Heart right ventricle (tissue), 16 donors: ENCODE measurements at regions not wholly inside any gene's neighbourhood (a gene's known extent, or its start where the extent isn't known, plus 50 kb on each side); places are given as distances from the start of the nearest gene placed in this dataset.
"Not testable (repeated sequence)": the region's sequence is repeated elsewhere in the genome, so short reads cannot be mapped to it uniquely, and the experiment has no call there.

Source experiments
- ATAC-seq, 8 donors: fragments of 200-7000 bp; cut with Tn5 transposase; one replicate each; pipeline ENCODE4 v1.9.1; 2020; ENCODE audit warnings: mild to moderate bottlenecking in 8 of 8, moderate library complexity in 8 of 8, moderate number of reproducible peaks in 1 of 8
- DNase-seq, 2 donors: peaks; one replicate each; pipeline ENCODE4 v3.0.0-alpha.2; 2020
- H3K27ac ChIP-seq, 10 donors: fragments of 200-600 bp; sonication (generic) in 2 of 10; one replicate each; pipeline versions ENCODE4 v1.5.0 to v1.8.0; 2020 to 2022; ENCODE audit warnings: mild to moderate bottlenecking in 3 of 10
- H3K27me3 ChIP-seq, 7 donors: fragments of 200-600 bp; one replicate each; pipeline ENCODE4 v1.8.0; 2021 to 2022; ENCODE audit warnings: mild to moderate bottlenecking in 2 of 7
- H3K36me3 ChIP-seq, 9 donors: fragments of 200-600 bp; sonication (generic) in 1 of 9; one replicate each; pipeline versions ENCODE4 v1.5.0 to v1.8.0; 2020 to 2022; ENCODE audit warnings: mild to moderate bottlenecking in 2 of 9
- H3K4me1 ChIP-seq, 9 donors: fragments of 200-600 bp; sonication (generic) in 1 of 9; one replicate each; pipeline versions ENCODE4 v1.5.0 to v1.8.0; 2020 to 2022; ENCODE audit warnings: mild to moderate bottlenecking in 4 of 9
- H3K4me3 ChIP-seq, 10 donors: fragments of 200-600 bp; sonication (generic) in 2 of 10; one replicate each; pipeline versions ENCODE4 v1.5.0 to v1.8.0; 2020 to 2022; ENCODE audit warnings: mild to moderate bottlenecking in 7 of 10, moderate library complexity in 2 of 10
- H3K9me3 ChIP-seq, 11 donors: fragments of 200-600 bp in 10 of 11; sonication (generic) in 2 of 11; one replicate each; pipeline versions ENCODE4 v1.5.0 to v1.8.0; 2013 to 2022; ENCODE audit warnings: mild to moderate bottlenecking in 2 of 11, control low read depth in 1 of 11, moderate library complexity in 1 of 11
- WGBS, 2 donors: extraction: QIAGEN DNeasy Blood & Tissue Kit; methylation state at CpG; one replicate each; pipeline ENCODE4 v1.1.7; 2013; ENCODE audit warnings: inconsistent platforms in 1 of 2; 5-methylcytosine and 5-hydroxymethylcytosine counted together
- intact Hi-C, 10 donors: fragments of 100-400 bp; cut with DNase I; formaldehyde crosslinking; loops; one replicate each; pipeline versions ENCODE4 v1.11.1 to v1.14.2; 2022
- TF ChIP-seq, protein P1 (sequence below), 9 donors: fragments of 200-600 bp; sonication (generic) in 2 of 9; IDR thresholded peaks; one replicate each; pipeline versions ENCODE4 v1.5.0 to v1.8.0; 2021 to 2022; ENCODE audit warnings: antibody characterized with exemption in 9 of 9, mild to moderate bottlenecking in 5 of 9, moderate library complexity in 1 of 9
- donor health status: Arrhythmogenic right ventricular cardiomyopathy.
- donor health status: ischemic (EF 13 %, LVEDD 7.1; RV severe dilation, severe dysfunction).
- donor health status: healthy with polysubstance abuse.
- donor health status: DM: no; HTN: yes; CAD: no.
- donor health status: DM: no; HTN: no; CAD: no.
- donor health status: ischemic (EF 25% LVEDD 6.9; RV normal size, moderate dysfunction).
- donor health status: ischemic (EF 25% LVEDD 5.7; RV mildly dilated, moderate dysfunction).
- donor health status: healthy.
- donor health status: DM: yes; HTN: yes; CAD: no.
- donor health status: Ischemic cardiomyopathy.
- donor health status: ischemic (EF 35%, LVEDD 5.7; RV mildly dilated, moderate dysfunction).
- donor health status: nonischemic (EF 11% LVEDD 7.7; RV severe dilation, severe dysfunction).
- donor health status: DM: yes; HTN: yes; CAD: no.
- donor health status: PGD.
- donor health status: ischemic (EF 29% LVEDD 5.4; RV normal size, mild dysfunction).
- donor health status: nonischemic (EF 23%, LVEDD 6.1; RV moderate dilation, normal function).

- H3K9me3 ChIP-seq = peaks cover 0 to 15% (median 5%) of the 10 kb centered on the region in 11 donors
- intact Hi-C loops = no loop called here
- 86 to 88% methylated on average over 5 of the region's 5 CpGs for WGBS, 2 donors
- H3K36me3 ChIP-seq = no peaks in the 10 kb centered on the region
- TF ChIP-seq, protein P1, sequence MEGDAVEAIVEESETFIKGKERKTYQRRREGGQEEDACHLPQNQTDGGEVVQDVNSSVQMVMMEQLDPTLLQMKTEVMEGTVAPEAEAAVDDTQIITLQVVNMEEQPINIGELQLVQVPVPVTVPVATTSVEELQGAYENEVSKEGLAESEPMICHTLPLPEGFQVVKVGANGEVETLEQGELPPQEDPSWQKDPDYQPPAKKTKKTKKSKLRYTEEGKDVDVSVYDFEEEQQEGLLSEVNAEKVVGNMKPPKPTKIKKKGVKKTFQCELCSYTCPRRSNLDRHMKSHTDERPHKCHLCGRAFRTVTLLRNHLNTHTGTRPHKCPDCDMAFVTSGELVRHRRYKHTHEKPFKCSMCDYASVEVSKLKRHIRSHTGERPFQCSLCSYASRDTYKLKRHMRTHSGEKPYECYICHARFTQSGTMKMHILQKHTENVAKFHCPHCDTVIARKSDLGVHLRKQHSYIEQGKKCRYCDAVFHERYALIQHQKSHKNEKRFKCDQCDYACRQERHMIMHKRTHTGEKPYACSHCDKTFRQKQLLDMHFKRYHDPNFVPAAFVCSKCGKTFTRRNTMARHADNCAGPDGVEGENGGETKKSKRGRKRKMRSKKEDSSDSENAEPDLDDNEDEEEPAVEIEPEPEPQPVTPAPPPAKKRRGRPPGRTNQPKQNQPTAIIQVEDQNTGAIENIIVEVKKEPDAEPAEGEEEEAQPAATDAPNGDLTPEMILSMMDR (IDR thresholded peaks at IDR 0.05) = no peak
- ATAC-seq = no peak
- no peaks in the 10 kb centered on the region for H3K4me1 ChIP-seq
- H3K27ac ChIP-seq = no peak overlapping the region
- no peak for DNase-seq
- no peaks in the 10 kb centered on the region for H3K27me3 ChIP-seq
- no peak overlapping the region for H3K4me3 ChIP-seq
Observed at GRCh38 chr1:96912248-96912647, 190.7 kb downstream of the PTBP2 start.

DNA sequence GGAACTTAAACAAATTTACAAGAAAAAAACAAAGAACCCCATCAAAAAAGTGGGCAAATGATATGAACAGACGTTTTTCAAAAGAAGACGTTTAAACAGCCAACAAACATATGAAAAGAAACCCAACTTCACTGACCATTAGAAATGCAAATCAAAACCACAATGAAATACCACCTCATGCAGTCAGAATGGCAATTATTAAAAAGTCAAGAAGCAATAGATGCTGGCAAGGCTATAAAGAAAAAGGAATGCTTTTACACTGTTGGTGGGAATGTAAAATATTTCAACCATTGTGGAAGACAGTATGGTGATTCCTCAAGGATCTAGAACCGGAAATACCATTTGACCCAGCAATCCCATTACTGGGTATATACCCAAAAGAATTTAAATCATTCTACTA lies 194.1 kb downstream of the PTBP2 start:
- peaks cover 0 to 15% (median 5%) of the 10 kb centered on the region in 11 donors for H3K9me3 ChIP-seq
- H3K36me3 ChIP-seq, H3K27me3 ChIP-seq, ATAC-seq, H3K27ac ChIP-seq, intact Hi-C loops, H3K4me3 ChIP-seq, DNase-seq, H3K4me1 ChIP-seq: not testable (repeated sequence)
- 78 to 85% methylated on average over 3 of the region's 3 CpGs for WGBS, 2 donors

DNA sequence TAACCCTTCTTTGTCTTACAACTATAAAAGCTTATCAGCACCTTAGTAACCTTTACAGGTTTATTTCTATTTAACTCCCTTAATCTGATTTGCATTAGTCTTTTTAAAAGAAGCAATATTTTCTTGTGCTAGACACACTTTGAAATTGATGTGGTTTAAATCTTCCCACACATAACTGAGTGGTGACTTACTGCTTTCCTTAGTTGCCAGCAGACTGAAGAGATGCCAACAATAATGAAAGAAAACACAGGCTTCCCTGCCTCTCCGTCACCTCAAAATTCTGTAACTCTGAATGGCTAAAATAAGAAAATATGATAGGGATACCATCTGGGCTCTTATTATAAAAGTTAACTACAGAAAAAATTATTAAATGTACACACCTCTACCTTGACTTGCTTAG lies 196.8 kb downstream of the PTBP2 start:
- intact Hi-C loops = no loop called here
- Histone ChIP-seq H3K27me3 (no peaks in the 10 kb centered on the region), H3K36me3 (no peaks in the 10 kb centered on the region), H3K9me3 (peaks cover 0 to 29% (median 11%) of the 10 kb centered on the region in 11 donors), H3K27ac (no peak overlapping the region), H3K4me1 (no peaks in the 10 kb centered on the region), H3K4me3 (no peak overlapping the region)
- no peak for DNase-seq
- WGBS, 2 donors = 57 to 62% methylated on average over 1 of the region's 1 CpG
- ATAC-seq = no peak
- TF ChIP-seq, protein P1 (IDR thresholded peaks at IDR 0.05) = no peak

DNA sequence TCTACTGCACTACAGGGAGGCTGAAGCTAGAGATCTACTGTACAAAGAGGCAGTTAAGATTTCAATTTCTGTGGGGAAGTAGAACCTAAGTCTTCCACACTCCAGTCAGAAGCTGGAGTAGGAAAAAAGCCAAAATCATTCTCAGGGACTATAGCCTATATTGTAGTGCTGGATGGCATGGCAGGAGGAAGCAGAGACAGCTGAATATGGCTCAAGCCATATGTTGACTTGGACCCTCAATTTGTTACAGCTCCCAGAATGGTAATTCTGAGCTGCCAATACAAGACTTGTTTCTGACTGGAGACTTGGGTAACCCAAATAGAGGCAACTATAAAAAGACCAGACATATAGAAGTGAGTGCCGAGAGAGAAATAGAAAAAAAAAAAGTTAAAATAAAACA lies 200.6 kb downstream of the PTBP2 start:
- Histone ChIP-seq H3K36me3 (no peaks in the 10 kb centered on the region), H3K27ac (no peak overlapping the region), H3K27me3 (no peaks in the 10 kb centered on the region), H3K4me1 (no peaks in the 10 kb centered on the region), H3K4me3 (no peak overlapping the region), H3K9me3 (peaks cover 0 to 42% (median 23%) of the 10 kb centered on the region in 11 donors)
- 94% methylated on average over 1 of the region's 1 CpG for WGBS, 2 donors
- DNase-seq = no peak
- intact Hi-C loops = no loop called here
- ATAC-seq = no peak
- TF ChIP-seq, protein P1 (IDR thresholded peaks at IDR 0.05) = no peak

- ATAC-seq (no peak), DNase-seq (no peak)
- Histone ChIP-seq H3K9me3 (peaks cover 0 to 42% (median 23%) of the 10 kb centered on the region in 11 donors), H3K4me1 (no peaks in the 10 kb centered on the region), H3K4me3 (no peak overlapping the region), H3K27me3 (no peaks in the 10 kb centered on the region), H3K36me3 (no peaks in the 10 kb centered on the region), H3K27ac (no peak overlapping the region)
- TF ChIP-seq, protein P1 (IDR thresholded peaks at IDR 0.05) = no peak
- intact Hi-C loops = no loop called here
- whole genome bisulfite sequencing, 2 donors = 33 to 42% methylated on average over 1 of the region's 1 CpG
Observed at GRCh38 chr1:96923753-96924152, 202.2 kb downstream of the PTBP2 start.
